Hepatocyte (in vitro differentiated cells): ENCODE measurements at regions not wholly inside any gene's neighbourhood (a gene's known extent, or its start where the extent isn't known, plus 50 kb on each side); places are given as distances from the start of the nearest gene placed in this dataset.

Experiments
- DNase-seq: peaks from one replicate; pipeline ENCODE4 v3.0.0-alpha.2; 2016; ENCODE audit warnings: low spot score
- H2AFZ ChIP-seq: fragments of 200-600 bp; sonication (generic); 2 replicates; pipeline ENCODE4 v1.6.0; 2016; ENCODE audit warnings: antibody characterized with exemption, mild to moderate bottlenecking
- H3K27ac ChIP-seq: fragments of 200-600 bp; sonication (generic); 2 replicates; pipeline ENCODE4 v1.5.1; 2016; ENCODE audit warnings: mild to moderate bottlenecking
- H3K27me3 ChIP-seq: fragments of 200-600 bp; sonication (generic); 2 replicates; pipeline ENCODE4 v1.6.1; 2016
- H3K36me3 ChIP-seq: fragments of 200-600 bp; sonication (generic); replicated peaks from 2 replicates; pipeline ENCODE4 v1.5.1; 2016; ENCODE audit warnings: low read depth; ENCODE audit not compliant: insufficient read depth
- H3K4me1 ChIP-seq: fragments of 200-600 bp; sonication (generic); 2 replicates; pipeline ENCODE4 v1.5.1; 2016; ENCODE audit warnings: mild to moderate bottlenecking, moderate library complexity; ENCODE audit not compliant: insufficient read depth
- H3K4me2 ChIP-seq: fragments of 200-600 bp; sonication (generic); 2 replicates; pipeline ENCODE4 v1.6.0; 2016
- H3K4me3 ChIP-seq: fragments of 200-600 bp; sonication (generic); 2 replicates; pipeline ENCODE4 v1.5.1; 2016; ENCODE audit warnings: mild to moderate bottlenecking
- H3K79me2 ChIP-seq: fragments of 200-600 bp; sonication (generic); 2 replicates; pipeline ENCODE4 v1.6.0; 2017; ENCODE audit warnings: mild to moderate bottlenecking
- H3K9me2 ChIP-seq: fragments of 200-600 bp; sonication (generic); replicated peaks from 2 replicates; pipeline ENCODE4 v1.6.0; 2017; ENCODE audit warnings: mild to moderate bottlenecking; ENCODE audit not compliant: insufficient read depth
- H3K9me3 ChIP-seq: fragments of 200-600 bp; sonication (generic); 2 replicates; pipeline ENCODE4 v1.5.1; 2016; ENCODE audit warnings: low read depth, mild to moderate bottlenecking
- H4K20me1 ChIP-seq: fragments of 200-600 bp; sonication (generic); 2 replicates; pipeline ENCODE4 v1.6.0; 2016; ENCODE audit warnings: mild to moderate bottlenecking; ENCODE audit not compliant: insufficient read depth, poor library complexity, severe bottlenecking
- CTCF ChIP-seq: fragments of 200-600 bp; sonication (generic); IDR thresholded peaks from 2 replicates; pipeline ENCODE4 v1.5.1; 2016; ENCODE audit warnings: antibody characterized with exemption, mild to moderate bottlenecking; ENCODE audit not compliant: poor library complexity
- EZH2 ChIP-seq: fragments of 200-600 bp; sonication (generic); IDR thresholded peaks from 2 replicates; pipeline ENCODE4 v1.6.1; 2016; ENCODE audit warnings: antibody characterized with exemption, mild to moderate bottlenecking, borderline replicate concordance
- EZH2phosphoT487 ChIP-seq: fragments of 200-600 bp; sonication (generic); IDR thresholded peaks from one replicate; pipeline ENCODE4 v1.6.1; 2018; ENCODE audit warnings: antibody characterized with exemption, mild to moderate bottlenecking, low read depth, moderate library complexity; ENCODE audit not compliant: unreplicated experiment, severe bottlenecking
- WGBS: methylation state at CpG from one replicate; pipeline ENCODE4 v1.1.6; 2016; ENCODE audit warnings: low lambda C conversion rate; ENCODE audit errors: missing lambda C conversion rate; 5-methylcytosine and 5-hydroxymethylcytosine counted together

DNA sequence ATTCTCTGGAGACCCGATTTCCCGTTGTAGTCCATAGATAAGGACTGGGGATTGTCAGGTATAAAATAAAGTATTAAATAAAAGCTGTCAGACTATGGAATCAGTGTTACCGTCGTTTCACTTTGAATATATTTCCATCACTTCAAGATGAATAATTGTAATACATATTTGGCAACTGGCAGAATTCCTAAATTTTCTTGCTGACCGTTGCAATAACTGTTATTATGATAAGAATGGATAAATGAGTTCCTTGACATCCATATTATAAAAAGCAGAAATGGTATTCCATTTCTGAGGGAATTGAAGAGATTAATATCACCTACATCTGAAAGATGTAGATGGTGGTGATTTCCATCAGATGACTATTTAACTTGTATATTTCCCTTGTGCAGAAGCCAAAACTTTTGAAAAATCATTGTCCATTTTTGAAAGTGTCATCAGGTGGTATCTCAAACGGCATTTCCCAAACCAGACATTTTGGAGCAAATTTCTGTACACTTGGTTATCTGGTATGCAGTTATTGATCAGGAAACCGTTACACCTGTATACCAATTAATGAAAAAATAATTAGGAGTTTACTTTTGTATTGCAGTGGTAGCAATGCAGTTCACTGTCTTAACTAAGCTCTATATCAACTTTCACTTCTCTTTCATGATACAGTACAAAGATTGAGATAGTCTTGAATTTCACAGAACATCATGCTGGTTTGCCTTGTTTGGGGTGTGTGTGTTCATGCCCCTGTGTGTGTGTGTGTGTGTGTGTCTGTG, 878.5 kb downstream of the PCDH18 start:
- Histone ChIP-seq H3K4me3 (no peak overlapping the region), H3K79me2 (no peaks in the 10 kb centered on the region), H3K4me2 (no peak overlapping the region), H3K36me3 (no peaks in the 10 kb centered on the region), H2AFZ (no peak overlapping the region), H3K4me1 (no peaks in the 10 kb centered on the region), H3K27ac (no peak overlapping the region), H3K9me2 (no peaks in the 10 kb centered on the region), H3K27me3 (no peaks in the 10 kb centered on the region), H3K9me3 (no peaks in the 10 kb centered on the region), H4K20me1 (no peaks in the 10 kb centered on the region)
- WGBS: 93% methylated on average over 7 of the region's 7 CpGs
- no peak for DNase-seq
- no peak for TF ChIP-seq CTCF
- no peak for TF ChIP-seq EZH2
- TF ChIP-seq EZH2phosphoT487: no peak

GRCh38 chr4:136651932-136652331, 880.4 kb downstream of the PCDH18 start:
- no peaks in the 10 kb centered on the region for H3K9me3 ChIP-seq
- H3K27me3 ChIP-seq: no peaks in the 10 kb centered on the region
- DNase-seq: no peak
- no peaks in the 10 kb centered on the region for H3K9me2 ChIP-seq
- no peak overlapping the region for H3K27ac ChIP-seq
- TF ChIP-seq CTCF: no peak
- no peak for TF ChIP-seq EZH2phosphoT487
- no peak for TF ChIP-seq EZH2
- H3K36me3 ChIP-seq: no peaks in the 10 kb centered on the region
- H3K4me3 ChIP-seq: no peak overlapping the region
- no peak overlapping the region for H3K4me2 ChIP-seq
- no peak overlapping the region for H2AFZ ChIP-seq
- no peaks in the 10 kb centered on the region for H3K79me2 ChIP-seq
- no peaks in the 10 kb centered on the region for H4K20me1 ChIP-seq
- no peaks in the 10 kb centered on the region for H3K4me1 ChIP-seq

DNA sequence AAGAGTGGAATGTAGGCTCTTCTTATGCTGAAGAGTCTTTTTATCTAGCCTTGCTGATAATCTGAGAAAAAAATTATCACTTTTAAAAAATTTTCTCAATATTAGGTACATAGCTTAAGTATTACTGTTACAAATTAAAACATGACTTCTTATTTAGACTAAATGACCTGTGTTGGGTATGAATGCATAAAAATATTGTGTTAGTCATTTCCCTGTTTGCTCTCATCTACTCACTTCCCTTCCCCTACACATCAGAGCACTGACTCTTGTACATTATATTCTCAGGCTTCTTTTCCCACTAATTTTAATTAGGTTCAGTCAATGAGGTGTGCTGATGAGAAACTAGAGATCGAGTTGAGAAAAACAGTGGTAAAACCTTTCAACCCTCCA, 881.0 kb downstream of the PCDH18 start:
- Histone ChIP-seq H3K79me2 (no peaks in the 10 kb centered on the region), H3K9me3 (no peaks in the 10 kb centered on the region), H3K27me3 (no peaks in the 10 kb centered on the region), H3K4me2 (no peak overlapping the region), H3K4me3 (no peak overlapping the region), H3K36me3 (no peaks in the 10 kb centered on the region), H2AFZ (no peak overlapping the region), H3K27ac (no peak overlapping the region), H3K9me2 (no peaks in the 10 kb centered on the region), H4K20me1 (no peaks in the 10 kb centered on the region), H3K4me1 (no peaks in the 10 kb centered on the region)
- no peak for DNase-seq
- WGBS: 58% methylated on average over 1 of the region's 1 CpG
- TF ChIP-seq EZH2phosphoT487 (no peak), EZH2 (no peak), CTCF (no peak)
